ENCODE measurements at regions not wholly inside any gene's neighbourhood (a gene's known extent, or its start where the extent isn't known, plus 50 kb on each side); places are given as distances from the start of the nearest gene placed in this dataset.

DNA sequence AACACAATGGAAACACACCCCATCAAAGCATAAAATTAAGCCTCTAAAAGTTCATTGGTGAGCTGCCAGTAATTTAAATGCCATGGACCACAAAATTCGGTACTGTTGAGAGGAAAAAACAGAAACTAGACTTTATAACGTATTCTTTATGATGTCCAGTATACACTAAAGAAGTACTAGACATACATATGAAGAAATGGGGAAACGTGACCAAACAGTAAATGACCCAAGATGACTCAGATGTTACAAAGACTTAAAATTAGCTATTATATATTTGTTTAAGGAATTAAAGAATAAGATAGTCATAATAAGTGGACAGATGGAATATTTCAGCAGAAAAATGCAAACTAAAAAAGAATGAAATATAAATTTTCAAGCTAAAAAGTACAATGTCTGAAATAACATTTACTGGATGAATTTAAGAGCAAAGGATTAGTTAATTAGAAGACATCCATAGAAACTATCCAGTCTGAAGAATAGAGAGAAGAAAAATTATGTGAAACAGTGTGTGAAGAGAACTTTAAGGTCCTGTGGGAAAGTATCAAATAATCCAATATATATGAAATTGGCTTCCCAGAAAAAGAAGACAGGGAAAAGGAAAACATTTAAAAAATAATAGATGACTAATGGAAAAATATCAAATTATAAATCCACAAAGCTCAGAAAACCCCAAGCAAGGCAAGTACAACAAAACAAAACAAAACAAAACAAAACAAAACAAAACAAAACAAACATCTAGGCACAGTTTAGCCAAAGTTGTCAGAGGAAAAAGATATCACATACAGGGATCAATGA is 69.4 kb downstream of the SAMD9 start:
- H3K27ac ChIP-seq: no peak overlapping the region
- no peak for TF ChIP-seq ZFX (IDR thresholded peaks at IDR 0.05)
- TF ChIP-seq, protein P1, sequence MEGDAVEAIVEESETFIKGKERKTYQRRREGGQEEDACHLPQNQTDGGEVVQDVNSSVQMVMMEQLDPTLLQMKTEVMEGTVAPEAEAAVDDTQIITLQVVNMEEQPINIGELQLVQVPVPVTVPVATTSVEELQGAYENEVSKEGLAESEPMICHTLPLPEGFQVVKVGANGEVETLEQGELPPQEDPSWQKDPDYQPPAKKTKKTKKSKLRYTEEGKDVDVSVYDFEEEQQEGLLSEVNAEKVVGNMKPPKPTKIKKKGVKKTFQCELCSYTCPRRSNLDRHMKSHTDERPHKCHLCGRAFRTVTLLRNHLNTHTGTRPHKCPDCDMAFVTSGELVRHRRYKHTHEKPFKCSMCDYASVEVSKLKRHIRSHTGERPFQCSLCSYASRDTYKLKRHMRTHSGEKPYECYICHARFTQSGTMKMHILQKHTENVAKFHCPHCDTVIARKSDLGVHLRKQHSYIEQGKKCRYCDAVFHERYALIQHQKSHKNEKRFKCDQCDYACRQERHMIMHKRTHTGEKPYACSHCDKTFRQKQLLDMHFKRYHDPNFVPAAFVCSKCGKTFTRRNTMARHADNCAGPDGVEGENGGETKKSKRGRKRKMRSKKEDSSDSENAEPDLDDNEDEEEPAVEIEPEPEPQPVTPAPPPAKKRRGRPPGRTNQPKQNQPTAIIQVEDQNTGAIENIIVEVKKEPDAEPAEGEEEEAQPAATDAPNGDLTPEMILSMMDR (conservative IDR thresholded peaks at IDR 0.05): no peak

DNA sequence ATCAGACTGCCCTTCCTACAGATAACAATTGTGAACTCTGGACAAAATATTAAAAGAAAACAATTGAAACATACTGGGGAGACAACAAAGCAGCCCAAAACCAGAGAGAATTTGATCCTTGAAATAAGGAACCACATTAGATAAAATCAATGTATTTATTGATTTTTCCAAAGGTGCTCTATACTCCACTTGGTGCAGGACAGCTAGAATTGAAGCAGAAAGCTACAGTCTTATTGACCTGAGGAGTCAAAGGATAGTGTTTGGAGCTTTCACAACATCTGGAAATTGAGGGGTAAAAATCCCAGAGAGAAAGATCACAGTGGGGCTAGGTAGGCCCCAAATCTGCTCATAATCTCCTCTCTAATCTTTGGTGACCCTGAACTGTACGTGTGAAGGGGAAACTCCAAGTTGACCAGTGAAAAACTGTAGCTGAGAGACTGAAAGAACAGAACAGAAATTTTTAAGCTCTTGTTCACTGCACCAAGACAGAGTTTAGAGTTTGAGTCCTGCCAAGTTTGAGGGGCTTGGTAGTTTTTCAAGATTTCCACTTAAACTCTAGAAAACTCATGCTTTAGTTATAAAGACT is 70.2 kb downstream of the SAMD9 start:
- TF ChIP-seq, protein P1 (conservative IDR thresholded peaks at IDR 0.05): no peak
- H3K27ac ChIP-seq: no peak overlapping the region

DNA sequence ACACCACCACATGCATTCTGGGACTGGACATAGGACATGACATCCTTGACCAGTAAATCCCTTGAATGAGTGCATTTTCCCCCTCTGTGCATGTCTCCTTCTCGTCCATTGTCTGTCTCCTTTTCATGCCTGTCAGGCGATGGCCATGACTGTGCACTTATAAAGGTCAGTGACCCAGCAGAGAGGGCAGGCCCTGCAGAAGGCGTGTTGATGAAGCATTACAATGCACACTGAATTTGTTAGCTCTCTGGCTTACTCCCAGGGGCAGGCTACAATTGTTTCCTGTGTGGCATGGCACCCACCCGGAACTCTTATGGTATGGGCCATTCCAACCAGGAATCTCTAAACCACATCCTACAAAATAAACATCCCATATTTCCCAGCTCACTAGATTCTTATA is 71.1 kb downstream of the SAMD9 start:
- H3K27ac ChIP-seq: no peak overlapping the region
- TF ChIP-seq, protein P1 (conservative IDR thresholded peaks at IDR 0.05): no peak
- no peak for TF ChIP-seq ZFX (IDR thresholded peaks at IDR 0.05)

DNA sequence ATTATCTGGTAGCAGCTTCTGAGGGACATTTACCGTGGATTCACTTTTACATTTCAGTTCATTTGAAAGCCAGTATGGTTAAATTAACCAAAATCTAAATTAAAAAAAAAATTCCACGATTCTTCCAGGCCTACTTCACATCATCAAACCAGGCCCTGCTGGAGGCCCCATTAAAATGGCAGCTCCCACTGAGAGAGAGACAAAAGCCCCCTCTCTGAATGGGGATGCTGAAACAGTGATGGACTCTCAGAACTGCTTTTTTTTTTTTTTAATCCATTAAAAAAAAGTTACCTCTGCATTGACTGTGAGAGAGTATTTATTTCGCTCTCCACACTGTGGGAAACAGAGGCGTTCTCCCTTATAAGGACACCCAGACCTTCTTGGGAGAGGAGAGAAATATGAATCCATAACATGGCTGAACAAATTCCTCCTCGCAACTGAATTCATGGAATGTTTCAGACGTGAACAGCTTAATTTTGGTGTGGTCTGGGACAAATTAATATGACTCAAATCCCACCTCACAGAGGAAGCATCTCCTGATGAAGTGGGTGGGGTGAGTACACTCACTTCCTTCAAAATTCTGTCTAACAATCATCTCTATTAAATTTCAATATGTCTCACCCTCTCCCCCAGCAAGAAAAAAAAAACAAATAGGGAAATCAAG is 73.5 kb downstream of the SAMD9 start:
- TF ChIP-seq, protein P1 (conservative IDR thresholded peaks at IDR 0.05): no peak
- TF ChIP-seq ZFX (IDR thresholded peaks at IDR 0.05): no peak
- H3K27ac ChIP-seq: no peak overlapping the region

DNA sequence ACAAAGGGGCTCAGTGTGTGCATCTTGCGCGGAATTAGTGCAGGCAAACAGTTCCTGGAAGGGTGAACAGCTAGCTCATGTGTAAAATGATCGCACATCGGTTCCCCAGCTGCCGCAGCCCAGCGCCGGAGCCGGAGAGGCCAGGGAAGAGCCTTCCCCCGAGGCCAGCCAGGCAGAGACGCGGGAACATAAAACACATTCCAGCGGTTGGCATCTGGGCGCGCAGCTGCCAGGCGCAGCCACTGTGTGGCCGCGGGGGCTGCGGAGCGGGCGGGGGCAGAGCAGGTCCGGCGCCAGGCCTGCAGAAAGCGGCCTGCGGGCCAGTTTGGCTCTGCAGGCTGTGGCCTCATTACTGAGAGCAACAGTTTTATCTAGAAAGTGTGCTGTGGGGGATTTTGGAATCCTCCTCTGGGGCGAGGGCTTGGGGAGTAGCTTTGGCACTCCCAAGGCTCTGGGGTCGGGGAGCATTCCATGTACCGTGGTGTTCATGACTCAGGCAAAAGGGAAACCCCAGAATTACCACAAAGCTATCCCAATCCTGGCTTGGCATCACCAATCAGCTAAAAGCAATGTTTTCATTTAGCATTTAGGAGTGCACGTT is 74.3 kb downstream of the SAMD9 start:
- no peak overlapping the region for H3K27ac ChIP-seq
- TF ChIP-seq, protein P1 (conservative IDR thresholded peaks at IDR 0.05): no peak
- TF ChIP-seq ZFX (IDR thresholded peaks at IDR 0.05): no peak

DNA sequence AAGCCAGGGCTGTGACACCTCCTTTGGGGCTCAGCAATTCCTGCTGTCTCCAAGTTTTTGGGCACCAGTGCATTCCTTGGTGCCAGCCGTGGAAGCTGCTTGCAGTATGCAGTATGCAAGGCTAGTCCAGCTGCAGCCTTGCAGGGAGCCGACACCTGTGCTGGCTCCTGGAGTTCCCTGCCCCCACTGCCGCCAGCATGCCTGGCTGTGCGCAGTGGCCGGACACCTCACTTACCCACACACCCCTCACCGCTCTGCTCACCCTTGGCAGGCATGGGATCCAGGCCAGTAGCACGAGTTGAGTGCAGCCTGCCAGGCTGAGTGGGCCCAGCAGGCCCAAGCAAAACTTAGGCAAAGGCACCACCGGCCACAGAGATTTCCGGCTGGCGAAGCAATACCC is 77.4 kb downstream of the SAMD9 start:
- H3K27ac ChIP-seq: no peak overlapping the region
- no peak for TF ChIP-seq ZFX (IDR thresholded peaks at IDR 0.05)
- TF ChIP-seq, protein P1 (conservative IDR thresholded peaks at IDR 0.05): no peak

DNA sequence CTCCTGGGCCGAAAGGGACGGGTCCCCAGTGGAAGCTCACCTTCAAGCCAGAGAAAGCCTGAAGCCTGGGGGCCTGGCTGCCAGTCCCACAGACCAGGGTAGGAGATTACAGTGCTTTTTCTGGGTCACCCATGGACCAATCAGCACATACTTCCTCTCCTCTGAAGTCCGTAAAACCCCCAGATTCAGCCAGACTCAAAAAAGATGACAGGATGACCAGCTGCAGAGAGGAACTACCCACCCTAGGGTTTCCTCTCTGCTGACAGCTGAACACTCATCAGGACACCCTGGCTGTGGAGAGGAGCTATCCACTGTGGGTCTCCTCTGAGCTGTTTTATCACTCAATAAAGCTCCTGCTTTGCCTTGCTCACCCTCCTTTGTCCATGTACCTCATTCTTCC is 78.0 kb downstream of the SAMD9 start:
- no peak for TF ChIP-seq ZFX (IDR thresholded peaks at IDR 0.05)
- TF ChIP-seq, protein P1 (conservative IDR thresholded peaks at IDR 0.05): no peak
- no peak overlapping the region for H3K27ac ChIP-seq
